Stomach (tissue), 4 donors: ENCODE measurements at regions not wholly inside any gene's neighbourhood (a gene's known extent, or its start where the extent isn't known, plus 50 kb on each side); places are given as distances from the start of the nearest gene placed in this dataset.

Source experiments
- POLR2A ChIP-seq, 4 donors: fragments of 450-650 bp; IDR thresholded peaks; one replicate each; pipeline ENCODE4 v1.6.1; 2016; ENCODE audit warnings: antibody characterized with exemption in 4 of 4, control low read depth in 2 of 4, mild to moderate bottlenecking in 1 of 4, moderate library complexity in 1 of 4
- POLR2AphosphoS5 ChIP-seq, 3 donors: sonication (generic); formaldehyde crosslinking; IDR thresholded peaks; one replicate each; pipeline ENCODE4 v1.6.1; 2016; ENCODE audit warnings: antibody characterized with exemption in 3 of 3
- TF ChIP-seq, protein P1 (sequence below), 7 experiments: fragments of 450-650 bp in 4 of 7; fragments of 200-600 bp in 3 of 7; sonication (generic) in 3 of 7; IDR thresholded peaks; one replicate each; pipeline ENCODE4 v1.5.1; 2016 to 2019; ENCODE audit warnings: antibody characterized with exemption in 7 of 7, control low read depth in 2 of 7, mild to moderate bottlenecking in 1 of 7

DNA sequence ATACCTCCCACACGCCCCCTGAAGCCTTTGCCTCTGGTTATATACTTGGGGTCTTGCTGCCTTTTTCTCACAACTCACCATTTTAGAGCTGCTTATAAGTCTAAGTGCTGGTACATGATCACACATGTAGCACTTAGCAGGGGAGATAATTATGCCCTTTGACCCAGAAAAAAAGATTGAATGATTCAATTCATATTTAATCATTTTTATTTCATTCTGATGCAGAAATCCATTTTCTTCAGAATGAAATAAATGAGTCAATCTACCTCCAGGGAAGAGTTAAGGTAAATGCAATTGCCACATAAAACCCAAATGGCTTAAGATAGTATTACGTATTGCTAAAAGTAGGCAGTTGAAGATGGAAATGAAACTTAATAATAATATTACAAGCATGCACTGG lies 414.6 kb upstream of the PRICKLE1 start:
- TF ChIP-seq, protein P1, sequence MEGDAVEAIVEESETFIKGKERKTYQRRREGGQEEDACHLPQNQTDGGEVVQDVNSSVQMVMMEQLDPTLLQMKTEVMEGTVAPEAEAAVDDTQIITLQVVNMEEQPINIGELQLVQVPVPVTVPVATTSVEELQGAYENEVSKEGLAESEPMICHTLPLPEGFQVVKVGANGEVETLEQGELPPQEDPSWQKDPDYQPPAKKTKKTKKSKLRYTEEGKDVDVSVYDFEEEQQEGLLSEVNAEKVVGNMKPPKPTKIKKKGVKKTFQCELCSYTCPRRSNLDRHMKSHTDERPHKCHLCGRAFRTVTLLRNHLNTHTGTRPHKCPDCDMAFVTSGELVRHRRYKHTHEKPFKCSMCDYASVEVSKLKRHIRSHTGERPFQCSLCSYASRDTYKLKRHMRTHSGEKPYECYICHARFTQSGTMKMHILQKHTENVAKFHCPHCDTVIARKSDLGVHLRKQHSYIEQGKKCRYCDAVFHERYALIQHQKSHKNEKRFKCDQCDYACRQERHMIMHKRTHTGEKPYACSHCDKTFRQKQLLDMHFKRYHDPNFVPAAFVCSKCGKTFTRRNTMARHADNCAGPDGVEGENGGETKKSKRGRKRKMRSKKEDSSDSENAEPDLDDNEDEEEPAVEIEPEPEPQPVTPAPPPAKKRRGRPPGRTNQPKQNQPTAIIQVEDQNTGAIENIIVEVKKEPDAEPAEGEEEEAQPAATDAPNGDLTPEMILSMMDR (IDR thresholded peaks at IDR 0.05): no peak
- TF ChIP-seq POLR2A (IDR thresholded peaks at IDR 0.05): no peak
- no peak for TF ChIP-seq POLR2AphosphoS5 (IDR thresholded peaks at IDR 0.05)
